UCSD-AML1 (cell line): ENCODE measurements at regions not wholly inside any gene's neighbourhood (a gene's known extent, or its start where the extent isn't known, plus 50 kb on each side); places are given as distances from the start of the nearest gene placed in this dataset.
"Not testable (repeated sequence)": the region's sequence is repeated elsewhere in the genome, so short reads cannot be mapped to it uniquely, and the experiment has no call there.

Source experiments
- DNase-seq: peaks from one replicate; lab custom pipeline; 2025; ENCODE audit not compliant: unreplicated experiment; lab: John Stamatoyannopoulos, UW

DNA sequence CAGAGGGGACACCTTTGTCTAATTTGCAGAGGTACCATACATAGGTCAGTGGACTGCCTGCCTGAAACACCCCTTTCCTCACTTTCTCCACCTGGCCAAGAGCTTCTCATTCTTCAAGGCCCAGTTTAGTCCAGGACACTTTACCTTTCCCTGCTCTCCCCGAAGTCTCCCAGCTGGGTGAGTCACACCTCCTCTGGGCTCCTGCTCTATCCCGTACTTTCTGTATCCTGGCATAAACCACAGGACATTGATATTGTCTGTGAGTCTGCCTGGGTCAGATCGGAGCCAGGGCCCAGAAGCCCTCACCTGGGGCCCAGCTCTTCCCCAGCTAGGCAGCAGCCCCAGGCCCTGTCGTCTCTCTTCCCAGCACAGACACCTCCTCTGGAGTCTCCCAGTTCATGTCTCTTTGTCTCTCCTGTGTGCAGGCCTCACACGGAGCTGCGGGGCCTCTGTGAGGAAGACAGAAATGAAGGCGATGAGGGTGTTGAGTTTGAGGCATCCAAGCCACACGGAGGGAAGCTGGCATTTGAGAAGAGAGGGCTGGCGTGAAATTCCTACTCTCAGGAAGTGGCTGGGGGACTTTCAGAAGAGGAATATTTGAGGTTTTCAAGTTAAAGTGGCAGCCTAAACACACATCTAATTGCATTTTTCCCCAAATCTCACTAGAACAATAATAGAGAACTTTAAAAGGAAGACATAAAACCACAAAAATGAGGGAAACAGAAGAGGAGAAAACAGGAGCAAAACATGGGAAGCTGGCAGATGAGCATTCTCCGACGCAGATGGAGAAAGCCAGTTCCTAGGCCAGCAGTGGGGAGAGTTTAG lies 79.6 kb upstream of the LAPTM4A start:
- no peak for DNase-seq

DNA sequence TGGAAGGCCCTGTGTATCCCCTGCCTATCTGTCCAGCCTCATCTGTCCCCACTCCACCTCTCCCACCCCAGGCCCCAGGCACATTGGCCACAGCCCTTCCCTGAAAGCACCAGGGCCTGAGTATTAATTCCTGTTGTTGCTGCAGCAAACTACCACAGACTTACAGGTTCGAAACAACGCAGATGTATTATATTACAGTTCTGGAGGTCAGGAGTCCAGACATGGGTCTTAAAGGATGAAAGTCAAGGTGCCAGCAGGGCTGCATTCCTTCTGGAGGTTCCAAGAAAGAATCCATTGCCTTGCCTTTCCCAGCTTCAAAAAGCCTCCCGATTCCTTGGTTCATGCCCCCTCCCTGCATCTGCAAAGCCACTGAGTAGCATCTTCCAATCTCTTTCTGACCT lies 78.7 kb upstream of the LAPTM4A start:
- DNase-seq, result no peak

DNA sequence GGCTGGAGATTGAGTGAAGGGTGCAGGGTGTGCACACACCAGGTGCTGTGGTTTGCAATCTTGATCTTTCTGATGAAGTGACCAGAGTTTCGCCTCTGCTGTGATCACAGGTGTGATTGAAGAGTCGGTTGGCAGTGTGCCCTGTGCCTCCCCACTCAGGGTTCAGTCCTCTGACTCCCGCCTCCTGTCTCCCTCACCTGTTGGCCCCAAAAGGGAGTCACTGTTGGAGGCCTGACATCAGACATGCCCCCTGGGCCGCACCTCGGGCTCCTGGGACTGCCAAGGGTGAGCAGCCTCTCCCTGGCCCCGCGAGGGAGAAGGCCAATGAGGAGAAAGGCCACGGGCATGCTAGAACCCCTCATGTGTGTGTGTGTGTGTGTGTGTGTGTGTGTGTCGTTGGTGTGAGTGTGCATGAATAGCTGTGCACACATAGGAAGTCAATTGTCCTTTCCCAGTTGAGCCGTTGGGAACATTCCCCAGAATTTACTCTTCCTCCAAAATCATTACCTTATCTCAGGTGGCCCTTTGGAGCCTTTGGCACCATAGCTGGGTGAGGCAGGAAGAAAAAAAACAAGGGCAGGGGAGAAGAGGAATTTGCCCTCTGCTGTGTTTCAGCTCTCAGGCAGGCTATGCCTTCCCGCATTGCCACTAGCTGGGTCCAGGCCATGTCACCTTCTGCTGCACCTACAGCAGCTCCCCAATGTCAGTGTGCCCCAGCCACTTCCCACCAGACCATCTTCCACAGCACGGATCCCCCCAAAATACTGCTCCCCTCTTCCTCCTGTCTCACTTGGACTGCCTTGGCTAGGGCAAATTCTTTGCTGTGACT lies 78.1 kb upstream of the LAPTM4A start:
- DNase-seq, result no peak

DNA sequence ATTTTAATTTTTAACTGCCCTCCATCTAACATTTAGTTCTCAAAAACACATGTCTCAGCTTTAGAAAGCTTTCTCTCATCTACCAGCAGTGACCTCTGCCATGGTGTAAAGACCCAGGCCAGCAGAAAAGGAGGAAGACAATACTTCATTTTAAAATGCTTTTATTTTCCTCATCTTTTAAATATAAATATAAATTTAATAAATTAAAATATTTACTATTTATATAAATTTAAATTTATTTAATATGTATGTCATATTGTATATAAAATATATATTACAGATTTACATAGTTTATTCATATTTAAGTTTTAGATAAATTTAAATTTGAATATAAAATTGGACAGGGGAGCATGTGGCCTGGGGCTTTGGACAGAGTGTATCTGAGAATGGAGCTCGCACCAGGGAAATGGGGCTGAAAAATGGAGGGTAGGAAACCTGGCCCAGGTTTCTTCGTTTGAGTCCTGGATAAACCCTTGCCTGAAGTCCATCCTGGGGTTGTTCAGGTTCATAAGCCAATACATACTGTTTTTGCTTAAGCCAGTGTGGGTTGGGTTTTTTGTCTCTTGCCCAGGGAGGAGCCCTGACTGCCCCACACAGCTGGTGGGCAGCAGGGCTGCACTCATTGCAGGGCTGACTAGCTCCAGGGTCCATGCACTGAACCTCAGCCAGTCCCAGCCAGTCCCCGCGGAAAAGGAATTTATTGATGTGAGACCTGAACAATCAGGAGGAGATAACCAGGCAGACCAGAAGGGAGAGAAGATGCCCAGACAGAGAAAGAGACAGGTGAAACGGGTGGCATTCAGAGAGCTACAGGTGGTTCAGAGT lies 77.3 kb upstream of the LAPTM4A start:
- DNase-seq, result no peak

DNA sequence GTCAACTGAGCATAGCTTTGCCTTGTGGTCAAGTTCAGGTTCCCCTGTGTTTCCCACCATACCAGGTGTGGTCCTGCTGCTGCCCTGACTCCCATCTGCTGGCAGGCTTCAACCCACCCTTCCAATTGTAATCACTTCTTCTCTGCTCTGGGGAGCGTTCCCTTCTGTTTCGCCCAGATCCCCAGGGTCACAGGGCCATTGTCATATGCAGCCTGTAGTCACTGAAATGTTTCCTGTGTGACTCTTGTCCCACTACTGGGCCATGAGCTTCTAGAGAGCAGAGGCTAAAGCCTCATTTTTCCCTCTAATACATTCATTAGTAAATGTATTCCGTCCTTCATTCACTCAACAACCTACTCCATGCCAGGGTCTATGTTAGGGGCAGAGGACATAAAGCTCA lies 75.0 kb upstream of the LAPTM4A start:
- no peak for DNase-seq

DNA sequence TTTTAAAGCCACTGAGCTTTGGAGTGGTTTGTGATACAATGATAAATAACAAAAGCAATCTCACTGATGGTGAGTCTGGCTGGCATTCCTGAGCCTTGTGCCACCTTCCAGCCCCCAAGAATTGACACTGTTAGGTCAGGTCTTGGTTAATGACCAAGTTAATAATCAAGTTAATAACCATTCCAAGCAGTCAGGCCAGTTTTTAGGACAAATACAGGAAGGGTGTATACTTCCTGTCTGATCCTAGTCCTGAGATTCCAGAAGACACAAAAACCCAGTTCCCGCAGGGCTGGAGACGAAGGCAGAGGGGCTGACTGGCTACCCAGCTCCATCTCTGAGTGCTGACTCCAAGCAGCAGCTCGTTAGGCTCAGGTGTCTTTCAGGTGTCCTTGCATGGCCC lies 74.6 kb upstream of the LAPTM4A start:
- DNase-seq, result no peak

DNA sequence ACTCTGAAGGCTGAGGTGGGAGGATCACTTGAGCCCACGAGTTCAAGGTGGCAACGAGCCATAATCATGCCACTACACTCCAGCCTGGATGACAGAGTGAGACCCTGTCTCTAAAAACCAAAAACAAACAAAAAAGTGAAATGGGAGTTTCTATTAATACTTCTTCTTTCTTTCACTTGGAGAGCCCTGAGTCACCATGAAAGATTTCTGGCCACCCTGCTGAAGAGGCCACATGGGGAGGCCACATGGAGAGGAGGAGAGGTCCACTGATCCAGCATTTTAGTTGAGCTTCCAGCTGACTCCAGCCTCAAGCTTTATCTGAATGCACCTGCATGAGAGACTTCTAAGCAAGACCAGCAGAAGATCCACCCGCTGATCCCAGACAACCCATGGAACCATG lies 74.2 kb upstream of the LAPTM4A start:
- DNase-seq, result no peak

DNA sequence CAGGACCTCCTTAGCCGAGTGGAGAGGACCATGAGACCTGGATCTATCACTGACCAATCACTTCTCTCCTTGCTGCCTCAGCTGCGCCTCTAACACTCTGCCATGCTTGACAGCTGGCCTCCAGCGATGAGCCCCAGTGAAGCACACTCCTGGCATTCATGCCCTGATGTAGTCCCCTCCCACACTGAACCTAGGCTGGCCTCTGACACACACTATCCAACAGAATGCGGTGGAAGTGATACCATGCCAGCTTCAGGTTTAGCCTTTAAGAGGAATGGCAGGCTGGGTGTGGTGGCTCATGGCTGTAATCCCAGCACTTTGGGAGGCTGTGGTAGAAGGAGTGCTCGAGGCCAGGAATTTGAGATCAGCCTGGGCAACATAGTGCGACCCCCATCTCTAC lies 73.7 kb upstream of the LAPTM4A start:
- no peak for DNase-seq

- no peak for DNase-seq
Measured at GRCh38 chr2:20123871-20124594, 72.6 kb upstream of the LAPTM4A start.

- no peak for DNase-seq
Measured at GRCh38 chr2:20122864-20123263, 71.4 kb upstream of the LAPTM4A start.

GRCh38 chr2:20120569-20121416 lies 69.4 kb upstream of the LAPTM4A start:
- DNase-seq, result no peak

- DNase-seq, result no peak
Measured at GRCh38 chr2:20118051-20118450, 66.6 kb upstream of the LAPTM4A start.

- DNase-seq, result no peak
Measured at GRCh38 chr2:20115902-20116301, 64.5 kb upstream of the LAPTM4A start.

DNA sequence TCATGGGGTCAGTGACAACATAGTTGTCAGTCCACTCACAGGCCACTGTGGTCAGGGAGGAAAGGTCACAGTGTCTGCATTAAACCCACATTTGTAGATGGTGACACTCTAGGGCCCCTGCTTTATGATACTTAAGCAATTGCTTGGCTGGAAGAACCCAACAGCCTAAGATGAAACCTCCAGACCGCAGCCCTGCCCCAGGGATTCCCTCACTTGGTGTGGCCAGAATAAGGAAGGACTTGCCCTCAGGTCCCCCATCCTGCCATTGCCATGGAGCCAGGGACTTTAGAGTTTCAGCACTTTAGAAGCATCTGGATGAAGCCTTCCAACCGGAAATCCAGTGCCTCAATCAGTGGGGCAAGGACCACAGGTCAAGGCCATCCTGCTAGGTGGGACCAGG lies 63.9 kb upstream of the LAPTM4A start:
- DNase-seq, result no peak

DNA sequence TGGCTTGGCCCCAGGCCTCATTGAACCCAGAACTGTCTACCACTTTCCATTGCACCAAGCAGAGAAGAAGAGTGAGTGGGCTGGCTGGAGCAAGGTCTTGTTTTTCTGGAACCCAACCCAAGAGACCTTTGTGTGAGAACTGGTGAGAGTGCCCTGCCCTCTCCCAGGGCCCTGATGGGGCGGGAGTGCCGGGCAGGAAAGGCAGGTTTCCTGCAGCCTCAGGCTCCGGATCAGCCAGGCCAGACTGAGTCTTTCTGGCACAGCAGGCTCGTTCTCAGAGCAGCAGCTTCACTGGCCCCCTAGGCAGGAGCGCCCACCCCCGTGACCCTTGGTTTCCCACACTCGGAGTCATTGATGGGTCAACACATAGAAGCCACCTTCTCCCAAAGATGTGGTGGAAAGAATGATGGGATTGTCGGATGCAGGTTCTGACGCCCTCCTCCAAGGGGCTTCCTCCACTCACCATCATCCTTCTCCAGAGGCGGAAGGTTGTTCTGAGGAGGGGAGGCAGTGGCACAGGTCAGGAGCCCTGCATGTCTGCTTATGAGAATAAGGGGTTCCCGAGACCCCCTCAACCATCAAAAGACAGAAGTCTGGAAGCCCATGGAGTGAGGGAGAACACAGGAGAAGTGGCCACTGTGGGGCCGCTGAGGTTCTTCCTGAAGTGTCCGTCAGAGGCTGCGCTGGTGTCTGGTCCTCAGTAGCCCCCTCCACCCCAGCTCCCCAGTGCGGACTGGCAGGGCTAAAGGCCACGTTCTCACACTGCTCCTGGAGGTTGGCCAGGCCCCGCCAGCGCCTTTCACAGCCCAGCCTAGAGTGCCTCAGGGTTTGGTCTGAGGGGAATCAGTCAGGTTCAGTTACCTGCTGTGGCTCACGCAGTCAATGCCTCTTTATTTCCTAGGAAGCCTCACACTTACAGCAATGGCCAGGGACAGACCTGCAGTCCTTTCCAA lies 62.8 kb upstream of the LAPTM4A start:
- DNase-seq, result no peak

DNA sequence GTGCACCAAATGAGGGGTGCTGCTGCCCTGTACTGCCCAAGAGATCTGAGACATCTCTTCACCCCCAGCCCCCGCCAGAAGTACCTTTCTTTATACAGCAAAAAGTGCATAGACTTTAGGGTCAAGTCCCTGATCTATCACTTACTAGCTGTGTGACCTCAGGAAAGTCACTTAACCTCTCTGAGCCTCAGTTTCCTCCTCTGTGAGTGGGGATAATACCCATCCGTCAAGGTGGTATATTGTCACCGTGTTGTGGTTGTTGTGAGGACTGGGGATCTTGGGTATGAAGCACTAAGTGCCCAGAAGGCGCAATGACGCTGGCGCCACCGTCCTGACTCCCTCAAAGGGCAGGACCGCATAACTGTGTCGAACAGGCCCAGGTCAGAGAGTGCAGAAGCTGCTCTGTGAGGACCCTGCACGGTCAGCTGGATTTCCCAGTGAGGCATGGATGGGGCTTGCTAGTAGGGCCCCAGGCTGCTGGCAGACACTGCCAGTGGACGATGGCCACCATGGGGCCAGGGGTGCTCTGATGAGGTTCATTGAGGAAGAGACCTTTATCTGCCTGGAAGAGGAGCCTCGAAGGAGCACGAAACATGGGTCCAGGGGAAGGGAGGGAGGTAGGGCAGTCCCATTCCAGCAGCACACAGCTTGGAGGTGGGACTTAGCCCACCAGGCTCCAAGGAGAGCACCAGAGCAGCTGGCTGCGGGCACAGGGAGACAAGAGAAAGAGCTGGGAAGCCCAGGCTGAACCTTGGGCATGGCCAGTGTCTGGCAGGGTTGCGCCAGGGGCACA lies 61.8 kb upstream of the LAPTM4A start:
- DNase-seq, result no peak

- not testable (repeated sequence) for DNase-seq
Measured at GRCh38 chr2:20112361-20112760, 60.9 kb upstream of the LAPTM4A start.
